ENCODE measurements at regions not wholly inside any gene's neighbourhood (a gene's known extent, or its start where the extent isn't known, plus 50 kb on each side); places are given as distances from the start of the nearest gene placed in this dataset.

GRCh38 chr1:186566140-186566855, 105.4 kb upstream of the PDC start:
- TF ChIP-seq, protein P1, sequence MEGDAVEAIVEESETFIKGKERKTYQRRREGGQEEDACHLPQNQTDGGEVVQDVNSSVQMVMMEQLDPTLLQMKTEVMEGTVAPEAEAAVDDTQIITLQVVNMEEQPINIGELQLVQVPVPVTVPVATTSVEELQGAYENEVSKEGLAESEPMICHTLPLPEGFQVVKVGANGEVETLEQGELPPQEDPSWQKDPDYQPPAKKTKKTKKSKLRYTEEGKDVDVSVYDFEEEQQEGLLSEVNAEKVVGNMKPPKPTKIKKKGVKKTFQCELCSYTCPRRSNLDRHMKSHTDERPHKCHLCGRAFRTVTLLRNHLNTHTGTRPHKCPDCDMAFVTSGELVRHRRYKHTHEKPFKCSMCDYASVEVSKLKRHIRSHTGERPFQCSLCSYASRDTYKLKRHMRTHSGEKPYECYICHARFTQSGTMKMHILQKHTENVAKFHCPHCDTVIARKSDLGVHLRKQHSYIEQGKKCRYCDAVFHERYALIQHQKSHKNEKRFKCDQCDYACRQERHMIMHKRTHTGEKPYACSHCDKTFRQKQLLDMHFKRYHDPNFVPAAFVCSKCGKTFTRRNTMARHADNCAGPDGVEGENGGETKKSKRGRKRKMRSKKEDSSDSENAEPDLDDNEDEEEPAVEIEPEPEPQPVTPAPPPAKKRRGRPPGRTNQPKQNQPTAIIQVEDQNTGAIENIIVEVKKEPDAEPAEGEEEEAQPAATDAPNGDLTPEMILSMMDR (conservative IDR thresholded peaks at IDR 0.05): no peak
- no peak for TF ChIP-seq EZH2 (IDR thresholded peaks at IDR 0.05; ENCODE audit: low read depth)
